ENCODE measurements at regions not wholly inside any gene's neighbourhood (a gene's known extent, or its start where the extent isn't known, plus 50 kb on each side); places are given as distances from the start of the nearest gene placed in this dataset.
"Not testable (repeated sequence)": the region's sequence is repeated elsewhere in the genome, so short reads cannot be mapped to it uniquely, and the experiment has no call there.

GRCh38 chr20:29741594-29741893 lies 1515.9 kb upstream of the DEFB115 start:
- Histone ChIP-seq H3K4me1 (no peaks in the 10 kb centered on the region), H3K9me3 (peaks cover 32 to 50% of the 10 kb centered on the region in 2 donors), H3K4me3 (no peak overlapping the region), H3K27me3 (no peaks in the 10 kb centered on the region), H3K27ac (no peak overlapping the region), H3K36me3 (no peaks in the 10 kb centered on the region)
- intact Hi-C loops (cut with DNase I; ENCODE audit: low total_unique reads), result no loop called here
- no peak for TF ChIP-seq POLR2AphosphoS5 (IDR thresholded peaks at IDR 0.05)
- TF ChIP-seq, protein P1, sequence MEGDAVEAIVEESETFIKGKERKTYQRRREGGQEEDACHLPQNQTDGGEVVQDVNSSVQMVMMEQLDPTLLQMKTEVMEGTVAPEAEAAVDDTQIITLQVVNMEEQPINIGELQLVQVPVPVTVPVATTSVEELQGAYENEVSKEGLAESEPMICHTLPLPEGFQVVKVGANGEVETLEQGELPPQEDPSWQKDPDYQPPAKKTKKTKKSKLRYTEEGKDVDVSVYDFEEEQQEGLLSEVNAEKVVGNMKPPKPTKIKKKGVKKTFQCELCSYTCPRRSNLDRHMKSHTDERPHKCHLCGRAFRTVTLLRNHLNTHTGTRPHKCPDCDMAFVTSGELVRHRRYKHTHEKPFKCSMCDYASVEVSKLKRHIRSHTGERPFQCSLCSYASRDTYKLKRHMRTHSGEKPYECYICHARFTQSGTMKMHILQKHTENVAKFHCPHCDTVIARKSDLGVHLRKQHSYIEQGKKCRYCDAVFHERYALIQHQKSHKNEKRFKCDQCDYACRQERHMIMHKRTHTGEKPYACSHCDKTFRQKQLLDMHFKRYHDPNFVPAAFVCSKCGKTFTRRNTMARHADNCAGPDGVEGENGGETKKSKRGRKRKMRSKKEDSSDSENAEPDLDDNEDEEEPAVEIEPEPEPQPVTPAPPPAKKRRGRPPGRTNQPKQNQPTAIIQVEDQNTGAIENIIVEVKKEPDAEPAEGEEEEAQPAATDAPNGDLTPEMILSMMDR (IDR thresholded peaks at IDR 0.05), result no peak
- TF ChIP-seq POLR2A (IDR thresholded peaks at IDR 0.05), result no peak
- DNase-seq (ENCODE audit: low spot score in 2 of 2), result no peak

- H3K27ac ChIP-seq, result no peak overlapping the region
- TF ChIP-seq POLR2AphosphoS5 (IDR thresholded peaks at IDR 0.05), result no peak
- TF ChIP-seq, protein P1 (IDR thresholded peaks at IDR 0.05), result no peak
- intact Hi-C loops (cut with DNase I; ENCODE audit: low total_unique reads), result no loop called here
- H3K27me3 ChIP-seq, result no peaks in the 10 kb centered on the region
- no peaks in the 10 kb centered on the region for H3K36me3 ChIP-seq
- DNase-seq (ENCODE audit: low spot score in 2 of 2), result no peak
- H3K9me3 ChIP-seq, result peaks cover 28 to 50% of the 10 kb centered on the region in 2 donors
- no peaks in the 10 kb centered on the region for H3K4me1 ChIP-seq
- no peak overlapping the region for H3K4me3 ChIP-seq
These were observed 1515.4 kb upstream of the DEFB115 start for GRCh38 chr20:29741894-29742698.

GRCh38 chr20:29742699-29743100 lies 1514.8 kb upstream of the DEFB115 start:
- Histone ChIP-seq H3K9me3 (peaks cover 22 to 48% of the 10 kb centered on the region in 2 donors), H3K27me3 (no peaks in the 10 kb centered on the region), H3K4me1 (no peaks in the 10 kb centered on the region), H3K27ac (no peak overlapping the region), H3K36me3 (no peaks in the 10 kb centered on the region), H3K4me3 (no peak overlapping the region)
- TF ChIP-seq POLR2A (IDR thresholded peaks at IDR 0.05), result no peak
- TF ChIP-seq, protein P1 (IDR thresholded peaks at IDR 0.05), result no peak
- TF ChIP-seq POLR2AphosphoS5 (IDR thresholded peaks at IDR 0.05), result no peak
- intact Hi-C loops (cut with DNase I; ENCODE audit: low total_unique reads), result no loop called here
- DNase-seq (ENCODE audit: low spot score in 2 of 2), result no peak

GRCh38 chr20:29743101-29743931 lies 1514.1 kb upstream of the DEFB115 start:
- TF ChIP-seq, protein P1 (IDR thresholded peaks at IDR 0.05), result no peak
- TF ChIP-seq POLR2AphosphoS5 (IDR thresholded peaks at IDR 0.05), result no peak
- TF ChIP-seq POLR2A (IDR thresholded peaks at IDR 0.05), result no peak
- no peaks in the 10 kb centered on the region for H3K36me3 ChIP-seq
- H3K27me3 ChIP-seq, result no peaks in the 10 kb centered on the region
- no peak overlapping the region for H3K4me3 ChIP-seq
- DNase-seq (ENCODE audit: low spot score in 2 of 2), result no peak
- no peaks in the 10 kb centered on the region for H3K4me1 ChIP-seq
- intact Hi-C loops (cut with DNase I; ENCODE audit: low total_unique reads), result no loop called here
- H3K9me3 ChIP-seq, result peaks cover 17 to 47% of the 10 kb centered on the region in 2 donors
- no peak overlapping the region for H3K27ac ChIP-seq

DNA sequence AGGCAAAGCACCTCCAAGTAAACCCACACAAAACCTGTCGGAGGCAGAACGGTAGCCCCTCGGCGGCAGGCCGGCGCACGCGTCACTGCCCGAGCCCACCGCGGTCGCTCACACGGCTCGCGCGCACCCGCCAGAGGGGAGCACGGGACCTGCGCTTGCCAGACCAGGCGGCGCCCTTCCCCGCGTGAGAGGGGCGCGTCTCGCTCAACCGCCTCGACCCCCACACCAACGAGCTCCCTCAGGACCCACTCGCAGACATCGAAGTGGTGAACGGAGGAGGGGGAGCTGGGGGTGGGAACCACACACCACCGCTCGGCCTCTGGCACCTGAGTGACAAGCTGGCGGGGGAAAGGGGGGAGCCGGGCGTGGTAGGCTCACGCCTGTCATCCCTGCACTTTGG lies 1513.4 kb upstream of the DEFB115 start:
- intact Hi-C loops (cut with DNase I; ENCODE audit: low total_unique reads), result no loop called here
- Histone ChIP-seq H3K27ac (no peak overlapping the region), H3K36me3 (no peaks in the 10 kb centered on the region), H3K9me3 (peaks cover 17 to 47% of the 10 kb centered on the region in 2 donors), H3K4me3 (no peak overlapping the region), H3K4me1 (no peaks in the 10 kb centered on the region), H3K27me3 (no peaks in the 10 kb centered on the region)
- TF ChIP-seq, protein P1 (IDR thresholded peaks at IDR 0.05), result no peak
- TF ChIP-seq POLR2AphosphoS5 (IDR thresholded peaks at IDR 0.05) (no peak), POLR2A (IDR thresholded peaks at IDR 0.05) (no peak)
- DNase-seq (ENCODE audit: low spot score in 2 of 2), result no peak

GRCh38 chr20:29745534-29746245 lies 1511.8 kb upstream of the DEFB115 start:
- H3K27me3 ChIP-seq; H3K36me3 ChIP-seq; H3K27ac ChIP-seq; DNase-seq (ENCODE audit: low spot score in 2 of 2); H3K4me1 ChIP-seq; H3K4me3 ChIP-seq; intact Hi-C loops (cut with DNase I; ENCODE audit: low total_unique reads): not testable (repeated sequence)
- H3K9me3 ChIP-seq, result peaks cover 16 to 46% of the 10 kb centered on the region in 2 donors

Data from breast epithelium (tissue), 4 donors.